ENCODE measurements at regions not wholly inside any gene's neighbourhood (a gene's known extent, or its start where the extent isn't known, plus 50 kb on each side); places are given as distances from the start of the nearest gene placed in this dataset.

GRCh38 chr21:26784974-26785373 is 60.2 kb downstream of the ADAMTS1 start:
- TF ChIP-seq, protein P1, sequence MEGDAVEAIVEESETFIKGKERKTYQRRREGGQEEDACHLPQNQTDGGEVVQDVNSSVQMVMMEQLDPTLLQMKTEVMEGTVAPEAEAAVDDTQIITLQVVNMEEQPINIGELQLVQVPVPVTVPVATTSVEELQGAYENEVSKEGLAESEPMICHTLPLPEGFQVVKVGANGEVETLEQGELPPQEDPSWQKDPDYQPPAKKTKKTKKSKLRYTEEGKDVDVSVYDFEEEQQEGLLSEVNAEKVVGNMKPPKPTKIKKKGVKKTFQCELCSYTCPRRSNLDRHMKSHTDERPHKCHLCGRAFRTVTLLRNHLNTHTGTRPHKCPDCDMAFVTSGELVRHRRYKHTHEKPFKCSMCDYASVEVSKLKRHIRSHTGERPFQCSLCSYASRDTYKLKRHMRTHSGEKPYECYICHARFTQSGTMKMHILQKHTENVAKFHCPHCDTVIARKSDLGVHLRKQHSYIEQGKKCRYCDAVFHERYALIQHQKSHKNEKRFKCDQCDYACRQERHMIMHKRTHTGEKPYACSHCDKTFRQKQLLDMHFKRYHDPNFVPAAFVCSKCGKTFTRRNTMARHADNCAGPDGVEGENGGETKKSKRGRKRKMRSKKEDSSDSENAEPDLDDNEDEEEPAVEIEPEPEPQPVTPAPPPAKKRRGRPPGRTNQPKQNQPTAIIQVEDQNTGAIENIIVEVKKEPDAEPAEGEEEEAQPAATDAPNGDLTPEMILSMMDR (conservative IDR thresholded peaks at IDR 0.05; ENCODE audit: low read depth, low read length): no peak
- no peak for DNase-seq (ENCODE audit: low read depth)
- H3K4me3 ChIP-seq (ENCODE audit: low read depth, low read length): no peak overlapping the region

DNA sequence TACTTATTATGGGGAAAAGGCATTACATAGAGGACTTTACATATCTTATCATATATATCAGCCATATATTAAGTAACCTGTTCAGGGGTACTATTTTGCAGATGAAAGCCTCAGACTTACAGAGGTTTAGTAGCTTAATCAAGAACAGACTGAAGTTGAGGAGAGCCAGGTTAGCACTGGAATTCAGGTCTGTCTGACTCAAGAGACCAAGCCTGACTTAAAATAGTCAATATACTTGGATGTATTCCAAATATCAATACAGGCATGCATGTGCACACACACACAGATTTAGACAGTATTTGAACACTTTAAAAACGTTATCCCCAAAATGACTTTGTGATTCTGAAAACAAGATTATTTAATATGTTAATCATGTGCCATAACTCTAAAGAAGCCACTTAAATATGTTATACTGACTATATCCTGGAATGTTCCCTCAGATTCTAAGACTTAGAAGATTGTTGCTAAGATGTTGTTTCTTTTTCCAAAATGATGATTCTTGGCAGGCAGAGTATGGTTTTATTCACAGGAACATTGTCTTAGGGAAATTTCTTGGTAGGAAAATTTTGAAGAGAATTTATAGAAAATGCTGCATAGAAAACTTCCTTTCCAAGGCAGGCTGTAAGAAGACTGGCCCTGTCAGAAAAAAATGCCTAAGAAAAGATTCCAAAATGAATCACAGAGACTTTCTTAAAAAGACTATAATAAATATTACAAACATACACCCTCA is 61.6 kb downstream of the ADAMTS1 start:
- TF ChIP-seq, protein P1 (conservative IDR thresholded peaks at IDR 0.05; ENCODE audit: low read depth, low read length): no peak
- no peak for DNase-seq (ENCODE audit: low read depth)
- no peak overlapping the region for H3K4me3 ChIP-seq (ENCODE audit: low read depth, low read length)

DNA sequence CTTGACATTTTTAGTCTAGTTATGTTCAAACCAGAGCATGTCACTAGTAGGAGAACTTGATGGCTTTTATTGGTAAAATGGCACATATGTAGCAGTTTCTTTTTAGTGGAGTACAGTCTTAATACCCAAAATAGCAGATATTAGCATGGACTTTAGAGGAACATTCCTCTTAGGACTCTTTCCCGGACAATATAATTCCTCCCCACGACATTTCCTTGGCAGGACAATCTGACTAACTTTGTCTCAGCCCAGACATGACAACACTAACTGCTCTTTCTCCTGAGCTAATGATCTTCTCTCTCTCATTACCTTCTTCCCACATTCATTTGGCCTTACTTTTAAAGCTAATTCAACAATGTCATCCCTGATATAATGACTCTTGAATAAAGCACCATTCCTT is 62.5 kb downstream of the ADAMTS1 start:
- DNase-seq (ENCODE audit: low read depth): no peak
- no peak overlapping the region for H3K4me3 ChIP-seq (ENCODE audit: low read depth, low read length)
- TF ChIP-seq, protein P1 (conservative IDR thresholded peaks at IDR 0.05; ENCODE audit: low read depth, low read length): no peak

DNA sequence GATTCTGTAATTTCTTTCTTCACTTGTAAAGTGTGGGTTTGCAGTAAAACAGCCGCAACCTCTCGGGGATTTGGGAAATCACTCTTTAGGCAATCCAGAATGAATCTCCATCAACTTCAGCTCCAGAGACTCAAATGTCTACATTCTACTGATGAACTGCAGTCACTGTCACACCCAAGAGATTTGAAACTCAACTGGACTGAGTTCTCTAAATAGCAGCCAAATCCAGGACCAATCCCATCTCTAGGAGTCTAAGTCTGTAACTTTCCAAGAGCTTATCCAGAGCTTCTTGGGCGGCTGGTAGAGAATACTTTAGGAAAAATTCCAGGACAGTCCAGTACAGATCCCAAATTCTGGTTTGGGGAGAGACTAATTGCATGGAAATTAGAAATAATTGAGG is 62.9 kb downstream of the ADAMTS1 start:
- H3K4me3 ChIP-seq (ENCODE audit: low read depth, low read length): no peak overlapping the region
- TF ChIP-seq, protein P1 (conservative IDR thresholded peaks at IDR 0.05; ENCODE audit: low read depth, low read length): no peak
- DNase-seq (ENCODE audit: low read depth): no peak

DNA sequence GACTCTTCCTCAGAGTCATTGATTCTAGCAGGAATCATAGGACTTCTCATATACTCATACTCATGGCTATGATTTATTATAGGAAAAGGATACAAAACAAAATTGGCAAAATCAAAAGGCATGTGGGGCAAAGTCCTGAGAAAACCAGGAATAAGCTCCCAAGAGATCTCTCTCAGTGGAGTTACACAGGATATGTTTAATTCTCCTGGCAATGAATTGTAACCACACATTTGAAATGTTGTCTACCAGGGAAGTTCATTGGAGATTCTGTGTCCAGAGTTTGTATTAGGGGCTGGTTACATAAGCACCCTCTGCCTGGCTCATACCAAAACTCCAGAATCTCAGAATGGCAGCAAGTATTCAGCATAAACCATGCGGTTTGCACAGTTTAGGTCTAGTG is 63.9 kb downstream of the ADAMTS1 start:
- DNase-seq (ENCODE audit: low read depth): no peak
- TF ChIP-seq, protein P1 (conservative IDR thresholded peaks at IDR 0.05; ENCODE audit: low read depth, low read length): no peak
- H3K4me3 ChIP-seq (ENCODE audit: low read depth, low read length): no peak overlapping the region

- no peak overlapping the region for H3K4me3 ChIP-seq (ENCODE audit: low read depth, low read length)
- no peak for DNase-seq (ENCODE audit: low read depth)
- TF ChIP-seq, protein P1 (conservative IDR thresholded peaks at IDR 0.05; ENCODE audit: low read depth, low read length): no peak
Observed at GRCh38 chr21:26777166-26777565, 68.0 kb downstream of the ADAMTS1 start.

Data from epithelial cell of proximal tubule (primary cell).